K562 (cell line): ENCODE measurements at regions not wholly inside any gene's neighbourhood (a gene's known extent, or its start where the extent isn't known, plus 50 kb on each side); places are given as distances from the start of the nearest gene placed in this dataset.

ENCODE experiments used
- CBX8 ChIP-seq: fragments of 200-600 bp; sonication (generic); IDR thresholded peaks from 2 replicates; pipeline ENCODE4 v1.6.1; 2012; ENCODE audit warnings: borderline replicate concordance, mixed run types, low read depth, mild to moderate bottlenecking, moderate library complexity, mixed read lengths, low read length, control low read depth, inconsistent platforms; ENCODE audit not compliant: poor library complexity, severe bottlenecking; ENCODE audit errors: extremely low read depth
- EWSR1 ChIP-seq: fragments of 450-650 bp; IDR thresholded peaks from 2 replicates; pipeline ENCODE4 v1.6.1; 2018; ENCODE audit warnings: borderline replicate concordance, mild to moderate bottlenecking, low read depth, moderate library complexity; ENCODE audit not compliant: partially characterized antibody
- MED1 ChIP-seq: sonication (generic); formaldehyde crosslinking; IDR thresholded peaks from 2 replicates; pipeline ENCODE4 v1.8.1; 2023; ENCODE audit warnings: missing genetic modification reagents, borderline replicate concordance
- NFRKB ChIP-seq: fragments of 450-650 bp; IDR thresholded peaks from 2 replicates; pipeline ENCODE4 v1.6.1; 2016; ENCODE audit warnings: low read depth
- NFYB ChIP-seq: IDR thresholded peaks from 2 replicates; pipeline ENCODE4 v1.6.1; 2011; ENCODE audit warnings: mild to moderate bottlenecking, moderate library complexity; ENCODE audit not compliant: insufficient read length; ENCODE audit errors: extremely low read depth
- PTBP1 ChIP-seq: fragments of 200-400 bp; formaldehyde crosslinking; IDR thresholded peaks from 2 replicates; pipeline ENCODE4 v1.6.1; 2017; ENCODE audit warnings: low read depth, low read length
- SUPT5H ChIP-seq: fragments of 450-650 bp; IDR thresholded peaks from 2 replicates; pipeline ENCODE4 v1.6.1; 2016
- TF ChIP-seq, protein P1 (sequence below), 2 experiments: fragments of 450-650 bp; IDR thresholded peaks; 2 replicates each; pipeline ENCODE4 v1.6.1; 2016
- TF ChIP-seq, protein P2 (sequence below), 3 experiments: IDR thresholded peaks in 2 of 3; conservative IDR thresholded peaks in 1 of 3; 2 replicates each; pipeline ENCODE4 v1.5.1; 2011 to 2012; ENCODE audit warnings: low read length in 3 of 3, mild to moderate bottlenecking in 3 of 3, control low read depth in 2 of 3, improper control_type of control experiment in 1 of 3, inconsistent platforms in 1 of 3, low read depth in 1 of 3, mixed read lengths in 1 of 3, moderate library complexity in 1 of 3; ENCODE audit not compliant: insufficient read depth in 2 of 3
- TF ChIP-seq, protein P3 (sequence below): sonication (generic); formaldehyde crosslinking; IDR thresholded peaks from 2 replicates; pipeline ENCODE4 v1.8.1; 2023; ENCODE audit warnings: mild to moderate bottlenecking, missing genetic modification reagents
- TF ChIP-seq, protein P4 (sequence below): conservative IDR thresholded peaks from 2 replicates; pipeline ENCODE4 v1.6.1; 2011; ENCODE audit warnings: low read depth, mild to moderate bottlenecking, low read length; ENCODE audit not compliant: control insufficient read depth
- TF ChIP-seq, protein P5 (sequence below): IDR thresholded peaks from 2 replicates; pipeline ENCODE4 v1.6.1; 2012; ENCODE audit warnings: low read depth, low read length, improper control_type of control experiment, borderline replicate concordance
- TF ChIP-seq, protein P6 (sequence below), 2 experiments: fragments of 450-650 bp; formaldehyde crosslinking in 1 of 2; IDR thresholded peaks; 2 replicates each; pipeline versions ENCODE4 v1.4.0 to v1.6.1; 2014 to 2020; ENCODE audit warnings: mild to moderate bottlenecking in 2 of 2, borderline replicate concordance in 1 of 2, low read depth in 1 of 2

DNA sequence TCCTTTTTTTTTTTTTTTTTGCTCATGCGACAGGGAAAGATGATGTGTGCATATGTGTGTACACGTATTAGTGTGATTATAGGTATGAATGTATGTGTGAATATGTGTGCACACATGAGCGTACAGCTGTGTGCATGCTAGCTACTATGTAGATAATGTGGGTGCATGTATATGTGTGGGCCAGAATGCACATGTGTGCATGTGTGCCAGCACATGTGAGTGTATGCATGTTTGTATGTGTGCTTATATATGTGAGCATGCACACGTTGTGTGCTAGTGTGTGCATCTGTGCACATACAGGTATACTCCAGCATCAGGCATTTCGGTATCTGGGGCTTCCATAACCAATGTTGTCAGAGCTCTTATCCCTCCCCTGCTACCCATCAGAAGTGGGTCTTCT lies 541.1 kb downstream of the AACS start:
- TF ChIP-seq CBX8 (no peak), MED1 (CRISPR knock-in tag) (no peak), SUPT5H (no peak), NFRKB (no peak), PTBP1 (no peak), NFYB (no peak), EWSR1 (no peak)
- TF ChIP-seq, protein P1, sequence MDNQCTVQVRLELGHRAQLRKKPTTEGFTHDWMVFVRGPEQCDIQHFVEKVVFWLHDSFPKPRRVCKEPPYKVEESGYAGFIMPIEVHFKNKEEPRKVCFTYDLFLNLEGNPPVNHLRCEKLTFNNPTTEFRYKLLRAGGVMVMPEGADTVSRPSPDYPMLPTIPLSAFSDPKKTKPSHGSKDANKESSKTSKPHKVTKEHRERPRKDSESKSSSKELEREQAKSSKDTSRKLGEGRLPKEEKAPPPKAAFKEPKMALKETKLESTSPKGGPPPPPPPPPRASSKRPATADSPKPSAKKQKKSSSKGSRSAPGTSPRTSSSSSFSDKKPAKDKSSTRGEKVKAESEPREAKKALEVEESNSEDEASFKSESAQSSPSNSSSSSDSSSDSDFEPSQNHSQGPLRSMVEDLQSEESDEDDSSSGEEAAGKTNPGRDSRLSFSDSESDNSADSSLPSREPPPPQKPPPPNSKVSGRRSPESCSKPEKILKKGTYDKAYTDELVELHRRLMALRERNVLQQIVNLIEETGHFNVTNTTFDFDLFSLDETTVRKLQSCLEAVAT (IDR thresholded peaks at IDR 0.05): no peak
- TF ChIP-seq, protein P2, sequence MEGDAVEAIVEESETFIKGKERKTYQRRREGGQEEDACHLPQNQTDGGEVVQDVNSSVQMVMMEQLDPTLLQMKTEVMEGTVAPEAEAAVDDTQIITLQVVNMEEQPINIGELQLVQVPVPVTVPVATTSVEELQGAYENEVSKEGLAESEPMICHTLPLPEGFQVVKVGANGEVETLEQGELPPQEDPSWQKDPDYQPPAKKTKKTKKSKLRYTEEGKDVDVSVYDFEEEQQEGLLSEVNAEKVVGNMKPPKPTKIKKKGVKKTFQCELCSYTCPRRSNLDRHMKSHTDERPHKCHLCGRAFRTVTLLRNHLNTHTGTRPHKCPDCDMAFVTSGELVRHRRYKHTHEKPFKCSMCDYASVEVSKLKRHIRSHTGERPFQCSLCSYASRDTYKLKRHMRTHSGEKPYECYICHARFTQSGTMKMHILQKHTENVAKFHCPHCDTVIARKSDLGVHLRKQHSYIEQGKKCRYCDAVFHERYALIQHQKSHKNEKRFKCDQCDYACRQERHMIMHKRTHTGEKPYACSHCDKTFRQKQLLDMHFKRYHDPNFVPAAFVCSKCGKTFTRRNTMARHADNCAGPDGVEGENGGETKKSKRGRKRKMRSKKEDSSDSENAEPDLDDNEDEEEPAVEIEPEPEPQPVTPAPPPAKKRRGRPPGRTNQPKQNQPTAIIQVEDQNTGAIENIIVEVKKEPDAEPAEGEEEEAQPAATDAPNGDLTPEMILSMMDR (IDR thresholded peaks at IDR 0.05 in 2 of 3, conservative IDR thresholded peaks at IDR 0.05 in 1 of 3; ENCODE audit: insufficient read depth in 2 of 3, low read depth in 1 of 3, low read length in 3 of 3): no peak
- TF ChIP-seq, protein P3, sequence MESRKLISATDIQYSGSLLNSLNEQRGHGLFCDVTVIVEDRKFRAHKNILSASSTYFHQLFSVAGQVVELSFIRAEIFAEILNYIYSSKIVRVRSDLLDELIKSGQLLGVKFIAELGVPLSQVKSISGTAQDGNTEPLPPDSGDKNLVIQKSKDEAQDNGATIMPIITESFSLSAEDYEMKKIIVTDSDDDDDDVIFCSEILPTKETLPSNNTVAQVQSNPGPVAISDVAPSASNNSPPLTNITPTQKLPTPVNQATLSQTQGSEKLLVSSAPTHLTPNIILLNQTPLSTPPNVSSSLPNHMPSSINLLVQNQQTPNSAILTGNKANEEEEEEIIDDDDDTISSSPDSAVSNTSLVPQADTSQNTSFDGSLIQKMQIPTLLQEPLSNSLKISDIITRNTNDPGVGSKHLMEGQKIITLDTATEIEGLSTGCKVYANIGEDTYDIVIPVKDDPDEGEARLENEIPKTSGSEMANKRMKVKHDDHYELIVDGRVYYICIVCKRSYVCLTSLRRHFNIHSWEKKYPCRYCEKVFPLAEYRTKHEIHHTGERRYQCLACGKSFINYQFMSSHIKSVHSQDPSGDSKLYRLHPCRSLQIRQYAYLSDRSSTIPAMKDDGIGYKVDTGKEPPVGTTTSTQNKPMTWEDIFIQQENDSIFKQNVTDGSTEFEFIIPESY (CRISPR knock-in tag): no peak
- TF ChIP-seq, protein P4, sequence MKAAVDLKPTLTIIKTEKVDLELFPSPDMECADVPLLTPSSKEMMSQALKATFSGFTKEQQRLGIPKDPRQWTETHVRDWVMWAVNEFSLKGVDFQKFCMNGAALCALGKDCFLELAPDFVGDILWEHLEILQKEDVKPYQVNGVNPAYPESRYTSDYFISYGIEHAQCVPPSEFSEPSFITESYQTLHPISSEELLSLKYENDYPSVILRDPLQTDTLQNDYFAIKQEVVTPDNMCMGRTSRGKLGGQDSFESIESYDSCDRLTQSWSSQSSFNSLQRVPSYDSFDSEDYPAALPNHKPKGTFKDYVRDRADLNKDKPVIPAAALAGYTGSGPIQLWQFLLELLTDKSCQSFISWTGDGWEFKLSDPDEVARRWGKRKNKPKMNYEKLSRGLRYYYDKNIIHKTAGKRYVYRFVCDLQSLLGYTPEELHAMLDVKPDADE: no peak
- TF ChIP-seq, protein P5, sequence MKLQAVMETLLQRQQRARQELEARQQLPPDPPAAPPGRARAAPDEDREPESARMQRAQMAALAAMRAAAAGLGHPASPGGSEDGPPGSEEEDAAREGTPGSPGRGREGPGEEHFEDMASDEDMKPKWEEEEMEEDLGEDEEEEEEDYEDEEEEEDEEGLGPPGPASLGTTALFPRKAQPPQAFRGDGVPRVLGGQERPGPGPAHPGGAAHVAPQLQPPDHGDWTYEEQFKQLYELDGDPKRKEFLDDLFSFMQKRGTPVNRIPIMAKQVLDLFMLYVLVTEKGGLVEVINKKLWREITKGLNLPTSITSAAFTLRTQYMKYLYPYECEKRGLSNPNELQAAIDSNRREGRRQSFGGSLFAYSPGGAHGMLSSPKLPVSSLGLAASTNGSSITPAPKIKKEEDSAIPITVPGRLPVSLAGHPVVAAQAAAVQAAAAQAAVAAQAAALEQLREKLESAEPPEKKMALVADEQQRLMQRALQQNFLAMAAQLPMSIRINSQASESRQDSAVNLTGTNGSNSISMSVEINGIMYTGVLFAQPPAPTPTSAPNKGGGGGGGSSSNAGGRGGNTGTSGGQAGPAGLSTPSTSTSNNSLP: no peak
- TF ChIP-seq, protein P6, sequence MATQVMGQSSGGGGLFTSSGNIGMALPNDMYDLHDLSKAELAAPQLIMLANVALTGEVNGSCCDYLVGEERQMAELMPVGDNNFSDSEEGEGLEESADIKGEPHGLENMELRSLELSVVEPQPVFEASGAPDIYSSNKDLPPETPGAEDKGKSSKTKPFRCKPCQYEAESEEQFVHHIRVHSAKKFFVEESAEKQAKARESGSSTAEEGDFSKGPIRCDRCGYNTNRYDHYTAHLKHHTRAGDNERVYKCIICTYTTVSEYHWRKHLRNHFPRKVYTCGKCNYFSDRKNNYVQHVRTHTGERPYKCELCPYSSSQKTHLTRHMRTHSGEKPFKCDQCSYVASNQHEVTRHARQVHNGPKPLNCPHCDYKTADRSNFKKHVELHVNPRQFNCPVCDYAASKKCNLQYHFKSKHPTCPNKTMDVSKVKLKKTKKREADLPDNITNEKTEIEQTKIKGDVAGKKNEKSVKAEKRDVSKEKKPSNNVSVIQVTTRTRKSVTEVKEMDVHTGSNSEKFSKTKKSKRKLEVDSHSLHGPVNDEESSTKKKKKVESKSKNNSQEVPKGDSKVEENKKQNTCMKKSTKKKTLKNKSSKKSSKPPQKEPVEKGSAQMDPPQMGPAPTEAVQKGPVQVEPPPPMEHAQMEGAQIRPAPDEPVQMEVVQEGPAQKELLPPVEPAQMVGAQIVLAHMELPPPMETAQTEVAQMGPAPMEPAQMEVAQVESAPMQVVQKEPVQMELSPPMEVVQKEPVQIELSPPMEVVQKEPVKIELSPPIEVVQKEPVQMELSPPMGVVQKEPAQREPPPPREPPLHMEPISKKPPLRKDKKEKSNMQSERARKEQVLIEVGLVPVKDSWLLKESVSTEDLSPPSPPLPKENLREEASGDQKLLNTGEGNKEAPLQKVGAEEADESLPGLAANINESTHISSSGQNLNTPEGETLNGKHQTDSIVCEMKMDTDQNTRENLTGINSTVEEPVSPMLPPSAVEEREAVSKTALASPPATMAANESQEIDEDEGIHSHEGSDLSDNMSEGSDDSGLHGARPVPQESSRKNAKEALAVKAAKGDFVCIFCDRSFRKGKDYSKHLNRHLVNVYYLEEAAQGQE (IDR thresholded peaks at IDR 0.05; ENCODE audit: borderline replicate concordance): no peak
- TF ChIP-seq, protein P6 (CRISPR knock-in tag; IDR thresholded peaks at IDR 0.05; ENCODE audit: low read depth): no peak
